Tibial nerve (tissue), 4 donors: ENCODE measurements at regions not wholly inside any gene's neighbourhood (a gene's known extent, or its start where the extent isn't known, plus 50 kb on each side); places are given as distances from the start of the nearest gene placed in this dataset.
A peak's percentile ranks its signal among the peaks of the same experiment; 100 is the strongest.

ENCODE experiments used
- DNase-seq, 2 donors: peaks; one replicate each; pipeline ENCODE4 v3.0.0-alpha.2; 2019; ENCODE audit warnings: low spot score in 2 of 2
- H3K27ac ChIP-seq, 4 donors: fragments of 200-600 bp; sonication (generic) in 3 of 4; one replicate each; pipeline ENCODE4 v1.5.1; 2017 to 2019; ENCODE audit warnings: mild to moderate bottlenecking in 1 of 4
- H3K27me3 ChIP-seq, 2 donors: fragments of 200-600 bp; sonication (generic) in 1 of 2; one replicate each; pipeline versions ENCODE4 v1.5.1 to v1.6.0; 2017 to 2019
- H3K36me3 ChIP-seq, 3 donors: fragments of 200-600 bp; sonication (generic); one replicate each; pipeline ENCODE4 v1.5.1; 2018 to 2019
- H3K4me1 ChIP-seq, 4 donors: fragments of 200-600 bp; sonication (generic) in 3 of 4; one replicate each; pipeline ENCODE4 v1.5.1; 2017 to 2019
- H3K4me3 ChIP-seq, 4 donors: fragments of 200-600 bp; sonication (generic) in 3 of 4; one replicate each; pipeline ENCODE4 v1.5.1; 2017 to 2019; ENCODE audit warnings: mild to moderate bottlenecking in 1 of 4, moderate library complexity in 1 of 4
- H3K9me3 ChIP-seq, 4 donors: fragments of 200-600 bp; sonication (generic) in 3 of 4; one replicate each; pipeline ENCODE4 v1.5.1; 2017 to 2019
- EP300 ChIP-seq, 2 donors: sonication (generic); formaldehyde crosslinking; IDR thresholded peaks; one replicate each; pipeline ENCODE4 v1.6.1; 2017; ENCODE audit warnings: antibody characterized with exemption in 2 of 2, mild to moderate bottlenecking in 1 of 2
- POLR2A ChIP-seq, 2 donors: fragments of 450-650 bp; IDR thresholded peaks; one replicate each; pipeline ENCODE4 v1.6.1; 2017; ENCODE audit warnings: antibody characterized with exemption in 2 of 2, mild to moderate bottlenecking in 2 of 2, moderate library complexity in 2 of 2
- WGBS, 2 donors: methylation state at CpG; one replicate each; pipeline ENCODE4 v1.1.5; 2018; 5-methylcytosine and 5-hydroxymethylcytosine counted together
- TF ChIP-seq, protein P1 (sequence below), 5 experiments: fragments of 200-600 bp in 3 of 5; fragments of 450-650 bp in 2 of 5; sonication (generic) in 3 of 5; IDR thresholded peaks; one replicate each; pipeline ENCODE4 v1.5.1; 2016 to 2019; ENCODE audit warnings: antibody characterized with exemption in 5 of 5, mild to moderate bottlenecking in 3 of 5, moderate library complexity in 2 of 5

DNA sequence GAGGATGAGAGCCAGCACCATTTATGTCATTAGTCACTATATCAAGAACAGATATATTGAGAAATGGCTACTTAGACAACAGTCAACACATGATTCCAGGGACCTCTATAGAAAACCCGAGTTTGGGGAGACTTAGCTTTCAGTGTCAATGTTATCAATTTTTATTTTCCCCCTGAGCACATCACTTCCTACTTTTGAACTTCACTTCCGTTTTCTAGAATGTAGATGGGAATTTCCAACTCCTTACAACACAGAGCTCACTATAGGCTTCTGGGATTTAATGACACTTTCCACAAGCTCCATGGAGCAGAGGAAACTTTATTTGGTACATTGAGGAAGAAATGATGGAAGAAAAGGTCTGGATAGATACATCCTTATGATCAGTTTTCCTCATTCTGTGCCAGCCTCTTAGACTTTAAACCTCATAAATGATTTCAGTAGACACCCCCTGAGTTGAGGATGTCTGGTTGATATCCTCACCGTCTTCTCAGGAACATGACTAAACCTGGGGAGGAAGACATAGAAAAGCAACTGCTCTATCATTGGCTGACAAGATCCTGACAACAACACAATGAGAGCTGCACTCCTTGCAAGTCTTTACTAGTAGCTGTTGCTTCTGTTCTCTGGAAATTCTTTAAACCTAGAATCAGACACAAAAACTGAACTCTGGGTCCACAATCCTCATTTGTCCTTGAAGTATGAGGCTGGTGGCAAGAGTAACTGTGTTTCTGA, 449.4 kb upstream of the OR4E1 start:
- Histone ChIP-seq H3K27me3 (no peaks in the 10 kb centered on the region), H3K27ac (no peak overlapping the region), H3K4me3 (no peak overlapping the region), H3K9me3 (peaks cover 0 to 5% (median 1%) of the 10 kb centered on the region in 4 donors), H3K36me3 (no peaks in the 10 kb centered on the region), H3K4me1 (no peaks in the 10 kb centered on the region)
- TF ChIP-seq EP300 (IDR thresholded peaks at IDR 0.05) (no peak), POLR2A (IDR thresholded peaks at IDR 0.05) (no peak)
- TF ChIP-seq, protein P1, sequence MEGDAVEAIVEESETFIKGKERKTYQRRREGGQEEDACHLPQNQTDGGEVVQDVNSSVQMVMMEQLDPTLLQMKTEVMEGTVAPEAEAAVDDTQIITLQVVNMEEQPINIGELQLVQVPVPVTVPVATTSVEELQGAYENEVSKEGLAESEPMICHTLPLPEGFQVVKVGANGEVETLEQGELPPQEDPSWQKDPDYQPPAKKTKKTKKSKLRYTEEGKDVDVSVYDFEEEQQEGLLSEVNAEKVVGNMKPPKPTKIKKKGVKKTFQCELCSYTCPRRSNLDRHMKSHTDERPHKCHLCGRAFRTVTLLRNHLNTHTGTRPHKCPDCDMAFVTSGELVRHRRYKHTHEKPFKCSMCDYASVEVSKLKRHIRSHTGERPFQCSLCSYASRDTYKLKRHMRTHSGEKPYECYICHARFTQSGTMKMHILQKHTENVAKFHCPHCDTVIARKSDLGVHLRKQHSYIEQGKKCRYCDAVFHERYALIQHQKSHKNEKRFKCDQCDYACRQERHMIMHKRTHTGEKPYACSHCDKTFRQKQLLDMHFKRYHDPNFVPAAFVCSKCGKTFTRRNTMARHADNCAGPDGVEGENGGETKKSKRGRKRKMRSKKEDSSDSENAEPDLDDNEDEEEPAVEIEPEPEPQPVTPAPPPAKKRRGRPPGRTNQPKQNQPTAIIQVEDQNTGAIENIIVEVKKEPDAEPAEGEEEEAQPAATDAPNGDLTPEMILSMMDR (IDR thresholded peaks at IDR 0.05): no peak
- 58 to 77% methylated on average over 3 of the region's 3 CpGs for WGBS, 2 donors
- no peak for DNase-seq

DNA sequence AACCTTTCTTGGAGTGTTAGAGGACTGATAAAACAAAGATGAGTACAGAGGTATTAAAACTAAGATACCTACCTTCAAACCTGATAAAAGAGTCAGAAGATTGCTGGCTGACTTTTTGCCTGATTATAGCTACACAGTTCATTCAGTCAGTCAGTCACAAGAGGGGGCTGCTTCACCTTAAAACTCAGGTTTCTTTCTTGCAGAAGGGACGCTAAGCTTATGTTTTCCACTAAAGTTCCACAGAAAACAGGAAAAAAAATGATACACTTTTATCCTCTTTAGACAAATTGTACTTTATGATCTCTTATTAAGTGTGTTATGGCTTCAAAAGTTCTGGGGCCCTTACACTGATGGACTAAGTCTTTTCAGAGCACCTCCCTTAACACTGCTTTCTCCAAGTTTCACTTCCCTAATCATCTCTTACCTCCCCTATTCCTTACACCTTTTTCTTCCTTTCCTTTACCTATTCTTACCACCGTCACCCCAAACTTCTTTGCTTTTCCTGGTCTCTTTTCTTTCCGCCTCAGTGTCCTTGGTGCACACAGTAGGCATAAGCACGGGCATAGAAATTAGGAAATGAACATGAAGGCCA, 448.7 kb upstream of the OR4E1 start:
- H3K27ac ChIP-seq: no peak overlapping the region
- peaks cover 0 to 6% (median 1%) of the 10 kb centered on the region in 4 donors for H3K9me3 ChIP-seq
- 73 to 76% methylated on average over 4 of the region's 4 CpGs for WGBS, 2 donors
- DNase-seq: no peak
- H3K27me3 ChIP-seq: no peaks in the 10 kb centered on the region
- H3K36me3 ChIP-seq: no peaks in the 10 kb centered on the region
- no peak for TF ChIP-seq EP300 (IDR thresholded peaks at IDR 0.05)
- no peak for TF ChIP-seq POLR2A (IDR thresholded peaks at IDR 0.05)
- TF ChIP-seq, protein P1 (IDR thresholded peaks at IDR 0.05): no peak
- H3K4me3 ChIP-seq: no peak overlapping the region
- H3K4me1 ChIP-seq: no peaks in the 10 kb centered on the region

GRCh38 chr14:22118899-22119477, 445.4 kb upstream of the OR4E1 start:
- TF ChIP-seq EP300 (IDR thresholded peaks at IDR 0.05): no peak
- TF ChIP-seq POLR2A (IDR thresholded peaks at IDR 0.05): no peak
- TF ChIP-seq, protein P1 (IDR thresholded peaks at IDR 0.05): no peak
- no peaks in the 10 kb centered on the region for H3K36me3 ChIP-seq
- DNase-seq: no peak
- H3K27me3 ChIP-seq: no peaks in the 10 kb centered on the region
- H3K4me3 ChIP-seq: no peak overlapping the region
- no peaks in the 10 kb centered on the region for H3K4me1 ChIP-seq
- 41 to 44% methylated on average over 3 of the region's 3 CpGs for WGBS, 2 donors
- H3K9me3 ChIP-seq: peaks cover 0 to 6% (median 0%) of the 10 kb centered on the region in 4 donors
- no peak overlapping the region for H3K27ac ChIP-seq

- DNase-seq: no peak
- TF ChIP-seq POLR2A (IDR thresholded peaks at IDR 0.05): no peak
- TF ChIP-seq EP300 (IDR thresholded peaks at IDR 0.05): no peak
- TF ChIP-seq, protein P1 (IDR thresholded peaks at IDR 0.05): no peak
- no peaks in the 10 kb centered on the region for H3K27me3 ChIP-seq
- peaks cover 0 to 5% (median 0%) of the 10 kb centered on the region in 4 donors for H3K9me3 ChIP-seq
- no peaks in the 10 kb centered on the region for H3K4me1 ChIP-seq
- H3K27ac ChIP-seq: no peak overlapping the region
- no peak overlapping the region for H3K4me3 ChIP-seq
- H3K36me3 ChIP-seq: no peaks in the 10 kb centered on the region
- 95 to 97% methylated on average over 13 of the region's 13 CpGs for WGBS, 2 donors
Observed at GRCh38 chr14:22113401-22113800, 439.8 kb upstream of the OR4E1 start.

DNA sequence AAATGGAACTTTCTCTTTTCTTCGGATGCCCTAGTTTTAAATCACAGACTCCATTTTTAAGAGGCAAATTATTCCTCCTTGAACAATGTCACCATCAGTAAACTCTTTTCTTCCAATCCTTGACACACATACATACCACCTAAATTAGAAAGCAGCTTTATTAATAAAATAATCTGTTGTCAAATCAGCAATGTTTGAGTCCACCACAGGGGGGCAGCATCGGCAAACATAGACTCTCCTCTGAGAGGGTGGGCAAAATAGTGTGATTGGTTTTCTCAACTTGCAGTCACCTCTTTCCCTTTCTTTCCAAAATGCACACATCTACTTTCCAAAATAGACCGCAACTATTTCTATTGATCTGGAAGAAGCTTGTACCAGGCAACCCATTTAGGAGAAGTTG, 438.4 kb upstream of the OR4E1 start:
- WGBS, 2 donors: 69 to 75% methylated on average over 3 of the region's 3 CpGs

More for the DNA sequence above, 438.4 kb upstream of the OR4E1 start:
- no peaks in the 10 kb centered on the region for H3K36me3 ChIP-seq
- H3K4me1 ChIP-seq: no peaks in the 10 kb centered on the region
- H3K27me3 ChIP-seq: no peaks in the 10 kb centered on the region
- no peak overlapping the region for H3K27ac ChIP-seq
- TF ChIP-seq EP300 (IDR thresholded peaks at IDR 0.05): no peak
- TF ChIP-seq, protein P1 (IDR thresholded peaks at IDR 0.05): peak in 2 of 5 experiments; percentile 28 to 46
- no peaks in the 10 kb centered on the region for H3K9me3 ChIP-seq
- no peak overlapping the region for H3K4me3 ChIP-seq
- no peak for DNase-seq
